ENCODE measurements at regions not wholly inside any gene's neighbourhood (a gene's known extent, or its start where the extent isn't known, plus 50 kb on each side); places are given as distances from the start of the nearest gene placed in this dataset.

DNA sequence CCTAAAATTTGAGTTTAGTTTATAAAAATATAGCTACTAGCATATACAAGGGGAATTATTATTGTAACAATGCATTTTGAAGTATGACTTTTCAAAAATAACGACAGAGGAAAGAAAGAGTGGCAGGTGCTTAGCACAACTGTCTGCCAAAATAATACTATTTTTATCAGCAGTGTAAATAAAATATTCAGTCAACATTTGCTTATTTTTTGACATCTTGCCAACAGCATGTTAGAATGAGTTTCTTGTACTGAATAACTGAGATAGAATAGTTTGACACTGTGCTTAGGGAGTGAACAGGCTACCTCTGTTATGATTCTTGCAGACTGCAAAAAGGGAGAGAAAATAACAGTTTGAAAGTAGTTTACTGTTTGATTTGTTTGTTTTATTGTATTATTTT is 909.8 kb downstream of the BRINP3 start:
- TF ChIP-seq RAD21 (IDR thresholded peaks at IDR 0.05; ENCODE audit: low read depth) (no peak), TCF12 (IDR thresholded peaks at IDR 0.05; ENCODE audit: low read depth) (no peak), TAF1 (IDR thresholded peaks at IDR 0.05; ENCODE audit: low read depth) (no peak), CEBPB (IDR thresholded peaks at IDR 0.05) (no peak), EGR1 (IDR thresholded peaks at IDR 0.05) (no peak), EP300 (IDR thresholded peaks at IDR 0.05; ENCODE audit: borderline replicate concordance) (no peak), YY1 (IDR thresholded peaks at IDR 0.05; ENCODE audit: low read depth) (no peak), FOXM1 (IDR thresholded peaks at IDR 0.05; ENCODE audit: borderline replicate concordance, low read depth) (no peak)
- TF ChIP-seq, protein P1, sequence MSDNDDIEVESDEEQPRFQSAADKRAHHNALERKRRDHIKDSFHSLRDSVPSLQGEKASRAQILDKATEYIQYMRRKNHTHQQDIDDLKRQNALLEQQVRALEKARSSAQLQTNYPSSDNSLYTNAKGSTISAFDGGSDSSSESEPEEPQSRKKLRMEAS (IDR thresholded peaks at IDR 0.05): no peak
- TF ChIP-seq, protein P2, sequence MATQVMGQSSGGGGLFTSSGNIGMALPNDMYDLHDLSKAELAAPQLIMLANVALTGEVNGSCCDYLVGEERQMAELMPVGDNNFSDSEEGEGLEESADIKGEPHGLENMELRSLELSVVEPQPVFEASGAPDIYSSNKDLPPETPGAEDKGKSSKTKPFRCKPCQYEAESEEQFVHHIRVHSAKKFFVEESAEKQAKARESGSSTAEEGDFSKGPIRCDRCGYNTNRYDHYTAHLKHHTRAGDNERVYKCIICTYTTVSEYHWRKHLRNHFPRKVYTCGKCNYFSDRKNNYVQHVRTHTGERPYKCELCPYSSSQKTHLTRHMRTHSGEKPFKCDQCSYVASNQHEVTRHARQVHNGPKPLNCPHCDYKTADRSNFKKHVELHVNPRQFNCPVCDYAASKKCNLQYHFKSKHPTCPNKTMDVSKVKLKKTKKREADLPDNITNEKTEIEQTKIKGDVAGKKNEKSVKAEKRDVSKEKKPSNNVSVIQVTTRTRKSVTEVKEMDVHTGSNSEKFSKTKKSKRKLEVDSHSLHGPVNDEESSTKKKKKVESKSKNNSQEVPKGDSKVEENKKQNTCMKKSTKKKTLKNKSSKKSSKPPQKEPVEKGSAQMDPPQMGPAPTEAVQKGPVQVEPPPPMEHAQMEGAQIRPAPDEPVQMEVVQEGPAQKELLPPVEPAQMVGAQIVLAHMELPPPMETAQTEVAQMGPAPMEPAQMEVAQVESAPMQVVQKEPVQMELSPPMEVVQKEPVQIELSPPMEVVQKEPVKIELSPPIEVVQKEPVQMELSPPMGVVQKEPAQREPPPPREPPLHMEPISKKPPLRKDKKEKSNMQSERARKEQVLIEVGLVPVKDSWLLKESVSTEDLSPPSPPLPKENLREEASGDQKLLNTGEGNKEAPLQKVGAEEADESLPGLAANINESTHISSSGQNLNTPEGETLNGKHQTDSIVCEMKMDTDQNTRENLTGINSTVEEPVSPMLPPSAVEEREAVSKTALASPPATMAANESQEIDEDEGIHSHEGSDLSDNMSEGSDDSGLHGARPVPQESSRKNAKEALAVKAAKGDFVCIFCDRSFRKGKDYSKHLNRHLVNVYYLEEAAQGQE (IDR thresholded peaks at IDR 0.05; ENCODE audit: low read depth): no peak
- TF ChIP-seq, protein P3, sequence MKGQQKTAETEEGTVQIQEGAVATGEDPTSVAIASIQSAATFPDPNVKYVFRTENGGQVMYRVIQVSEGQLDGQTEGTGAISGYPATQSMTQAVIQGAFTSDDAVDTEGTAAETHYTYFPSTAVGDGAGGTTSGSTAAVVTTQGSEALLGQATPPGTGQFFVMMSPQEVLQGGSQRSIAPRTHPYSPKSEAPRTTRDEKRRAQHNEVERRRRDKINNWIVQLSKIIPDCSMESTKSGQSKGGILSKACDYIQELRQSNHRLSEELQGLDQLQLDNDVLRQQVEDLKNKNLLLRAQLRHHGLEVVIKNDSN (IDR thresholded peaks at IDR 0.05): no peak
